Body of pancreas (tissue), 4 donors: ENCODE measurements at regions not wholly inside any gene's neighbourhood (a gene's known extent, or its start where the extent isn't known, plus 50 kb on each side); places are given as distances from the start of the nearest gene placed in this dataset.

Experiments used
- ATAC-seq: fragments of 150-250 bp; one replicate; pipeline ENCODE4 v1.9.1; 2016
- DNase-seq, 4 donors: peaks; one replicate each; pipeline ENCODE4 v3.0.0-alpha.2; 2019
- H3K27ac ChIP-seq, 4 donors: fragments of 200-600 bp; sonication (generic); 1 replicate in 3 of 4; 2 replicates in 1 of 4; pipeline versions ENCODE4 v1.5.1 to v1.6.1; 2016 to 2019; ENCODE audit warnings: mild to moderate bottlenecking in 1 of 4, mixed read lengths in 1 of 4, moderate library complexity in 1 of 4
- H3K27me3 ChIP-seq, 2 donors: fragments of 200-600 bp; sonication (generic); one replicate each; pipeline ENCODE4 v1.6.0; 2016; ENCODE audit warnings: mild to moderate bottlenecking in 1 of 2
- H3K36me3 ChIP-seq, 2 donors: fragments of 200-600 bp; sonication (generic); replicated peaks in 1 of 2; 2 replicates each; pipeline ENCODE4 v1.5.1; 2016; ENCODE audit warnings: low read depth in 2 of 2; ENCODE audit not compliant: insufficient read depth in 1 of 2
- H3K4me1 ChIP-seq: fragments of 200-600 bp; sonication (generic); one replicate; pipeline ENCODE4 v1.6.0; 2016
- H3K4me3 ChIP-seq, 2 donors: fragments of 200-600 bp; sonication (generic); 1 replicate in 1 of 2; 2 replicates in 1 of 2; pipeline ENCODE4 v1.5.1; 2016 to 2019
- H3K9me3 ChIP-seq, 3 donors: fragments of 200-600 bp; sonication (generic); 1 replicate in 2 of 3; 2 replicates in 1 of 3; pipeline ENCODE4 v1.5.1; 2016
- POLR2A ChIP-seq, 3 donors: fragments of 450-650 bp; IDR thresholded peaks; one replicate each; pipeline ENCODE4 v1.6.1; 2016; ENCODE audit warnings: antibody characterized with exemption in 3 of 3, mild to moderate bottlenecking in 2 of 3
- WGBS, 2 donors: methylation state at CpG; one replicate each; pipeline ENCODE4 v1.1.5; 2017; 5-methylcytosine and 5-hydroxymethylcytosine counted together
- intact Hi-C: fragments of 100-400 bp; cut with DNase I; formaldehyde crosslinking; loops from one replicate; pipeline ENCODE4 v1.15.1; 2023
- TF ChIP-seq, protein P1 (sequence below), 7 experiments: fragments of 450-650 bp in 4 of 7; fragments of 200-600 bp in 3 of 7; sonication (generic) in 3 of 7; IDR thresholded peaks; one replicate each; pipeline ENCODE4 v1.5.1; 2016 to 2019; ENCODE audit warnings: antibody characterized with exemption in 7 of 7

DNA sequence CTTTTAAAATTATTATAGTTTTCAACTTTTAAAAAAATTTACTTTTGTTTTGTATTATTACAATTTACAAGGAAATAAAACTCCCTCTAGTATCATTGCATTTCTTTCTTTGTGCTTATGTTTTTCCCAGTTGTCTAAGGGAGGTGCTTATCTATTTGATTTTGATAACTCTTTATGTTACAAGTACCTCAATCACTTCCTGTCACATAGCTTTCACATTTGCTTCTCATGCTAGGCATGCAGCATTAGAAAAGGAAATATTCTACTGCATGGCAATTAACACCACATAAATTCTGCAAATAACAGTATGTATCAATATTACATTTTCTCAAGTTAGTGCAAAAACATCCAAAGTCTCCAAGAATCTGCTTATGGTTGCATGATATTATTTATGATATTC, 180.3 kb upstream of the HS3ST1 start:
- no peak overlapping the region for H3K27ac ChIP-seq
- no peaks in the 10 kb centered on the region for H3K9me3 ChIP-seq
- intact Hi-C loops = no loop called here
- no peak overlapping the region for H3K4me3 ChIP-seq
- TF ChIP-seq, protein P1, sequence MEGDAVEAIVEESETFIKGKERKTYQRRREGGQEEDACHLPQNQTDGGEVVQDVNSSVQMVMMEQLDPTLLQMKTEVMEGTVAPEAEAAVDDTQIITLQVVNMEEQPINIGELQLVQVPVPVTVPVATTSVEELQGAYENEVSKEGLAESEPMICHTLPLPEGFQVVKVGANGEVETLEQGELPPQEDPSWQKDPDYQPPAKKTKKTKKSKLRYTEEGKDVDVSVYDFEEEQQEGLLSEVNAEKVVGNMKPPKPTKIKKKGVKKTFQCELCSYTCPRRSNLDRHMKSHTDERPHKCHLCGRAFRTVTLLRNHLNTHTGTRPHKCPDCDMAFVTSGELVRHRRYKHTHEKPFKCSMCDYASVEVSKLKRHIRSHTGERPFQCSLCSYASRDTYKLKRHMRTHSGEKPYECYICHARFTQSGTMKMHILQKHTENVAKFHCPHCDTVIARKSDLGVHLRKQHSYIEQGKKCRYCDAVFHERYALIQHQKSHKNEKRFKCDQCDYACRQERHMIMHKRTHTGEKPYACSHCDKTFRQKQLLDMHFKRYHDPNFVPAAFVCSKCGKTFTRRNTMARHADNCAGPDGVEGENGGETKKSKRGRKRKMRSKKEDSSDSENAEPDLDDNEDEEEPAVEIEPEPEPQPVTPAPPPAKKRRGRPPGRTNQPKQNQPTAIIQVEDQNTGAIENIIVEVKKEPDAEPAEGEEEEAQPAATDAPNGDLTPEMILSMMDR (IDR thresholded peaks at IDR 0.05) = no peak
- TF ChIP-seq POLR2A (IDR thresholded peaks at IDR 0.05) = no peak
- H3K4me1 ChIP-seq = peaks cover 4% of the 10 kb centered on the region
- ATAC-seq = no peak
- H3K36me3 ChIP-seq = no peaks in the 10 kb centered on the region
- no peaks in the 10 kb centered on the region for H3K27me3 ChIP-seq
- DNase-seq = no peak

DNA sequence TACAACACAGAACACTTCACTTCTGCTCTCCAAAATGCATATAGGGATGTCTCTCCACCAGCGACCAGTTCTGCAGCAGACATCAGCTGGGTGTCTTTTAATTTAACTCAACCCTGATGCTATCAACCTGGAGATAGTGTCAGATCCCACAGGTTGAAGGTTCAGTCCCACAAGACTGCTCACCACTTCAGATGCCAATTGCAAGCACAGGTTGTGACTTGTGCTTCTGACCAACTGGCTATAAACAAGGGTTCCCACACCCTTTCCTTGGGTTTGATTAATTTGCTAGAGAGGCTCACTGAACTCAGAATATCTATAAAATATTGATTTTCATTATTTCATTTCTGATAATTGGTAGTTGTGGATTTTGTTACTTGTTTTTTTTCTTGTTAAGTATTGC, 177.4 kb upstream of the HS3ST1 start:
- Histone ChIP-seq H3K9me3 (no peaks in the 10 kb centered on the region), H3K27ac (no peak overlapping the region), H3K4me3 (no peak overlapping the region), H3K4me1 (no peaks in the 10 kb centered on the region), H3K27me3 (no peaks in the 10 kb centered on the region), H3K36me3 (no peaks in the 10 kb centered on the region)
- 47 to 56% methylated on average over 1 of the region's 1 CpG for WGBS, 2 donors
- TF ChIP-seq, protein P1 (IDR thresholded peaks at IDR 0.05) = no peak
- no peak for TF ChIP-seq POLR2A (IDR thresholded peaks at IDR 0.05)
- no peak for DNase-seq
- intact Hi-C loops = no loop called here
- no peak for ATAC-seq

DNA sequence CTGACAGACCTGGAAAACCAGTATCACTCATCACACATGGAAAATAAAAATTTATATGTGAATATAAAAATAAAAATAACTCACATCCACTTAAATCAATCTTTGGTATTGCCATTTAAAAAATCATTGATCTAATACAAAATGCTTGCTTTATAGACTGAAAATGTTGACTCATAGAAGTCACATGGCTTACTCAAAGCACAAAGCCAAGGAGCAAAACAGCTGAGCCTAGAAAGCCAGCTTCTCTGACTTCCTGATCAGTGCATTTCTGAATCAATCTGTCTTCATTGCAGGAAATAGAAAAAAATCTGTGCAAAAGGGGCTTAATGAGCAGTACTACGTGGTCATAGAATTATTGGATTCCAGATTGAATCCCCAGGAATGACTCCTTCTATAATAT, 176.9 kb upstream of the HS3ST1 start:
- DNase-seq = no peak
- Histone ChIP-seq H3K36me3 (no peaks in the 10 kb centered on the region), H3K9me3 (no peaks in the 10 kb centered on the region), H3K4me1 (no peaks in the 10 kb centered on the region), H3K27me3 (no peaks in the 10 kb centered on the region), H3K4me3 (no peak overlapping the region), H3K27ac (no peak overlapping the region)
- TF ChIP-seq, protein P1 (IDR thresholded peaks at IDR 0.05) = no peak
- TF ChIP-seq POLR2A (IDR thresholded peaks at IDR 0.05) = no peak
- WGBS, 2 donors = 29 to 45% methylated on average over 1 of the region's 1 CpG
- ATAC-seq = no peak
- intact Hi-C loops = no loop called here

DNA sequence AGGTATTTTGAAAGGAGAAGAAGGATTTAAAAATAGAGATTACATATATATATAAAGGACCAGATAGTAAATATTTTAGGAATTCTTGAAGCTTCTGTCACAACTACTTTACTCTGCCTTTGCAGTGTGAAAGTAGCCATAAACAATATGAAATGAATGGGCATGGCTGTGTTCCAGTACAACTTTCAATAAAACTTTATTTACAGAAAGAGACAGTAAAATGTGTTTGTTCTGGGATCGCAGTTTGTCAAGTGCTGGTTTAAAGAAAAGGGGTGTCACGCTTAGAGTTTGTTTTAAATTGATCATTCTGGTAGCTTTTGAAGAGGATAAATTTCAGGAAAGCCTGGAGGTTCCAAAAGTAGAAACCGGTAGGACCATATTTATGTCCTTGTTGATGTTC, 176.1 kb upstream of the HS3ST1 start:
- H3K4me1 ChIP-seq = no peaks in the 10 kb centered on the region
- WGBS, 2 donors = 62 to 65% methylated on average over 3 of the region's 3 CpGs
- intact Hi-C loops = no loop called here
- no peak for DNase-seq
- H3K36me3 ChIP-seq = no peaks in the 10 kb centered on the region
- TF ChIP-seq, protein P1 (IDR thresholded peaks at IDR 0.05) = no peak
- no peak for TF ChIP-seq POLR2A (IDR thresholded peaks at IDR 0.05)
- H3K9me3 ChIP-seq = no peaks in the 10 kb centered on the region
- ATAC-seq = no peak
- H3K4me3 ChIP-seq = no peak overlapping the region
- H3K27ac ChIP-seq = no peak overlapping the region
- H3K27me3 ChIP-seq = no peaks in the 10 kb centered on the region

DNA sequence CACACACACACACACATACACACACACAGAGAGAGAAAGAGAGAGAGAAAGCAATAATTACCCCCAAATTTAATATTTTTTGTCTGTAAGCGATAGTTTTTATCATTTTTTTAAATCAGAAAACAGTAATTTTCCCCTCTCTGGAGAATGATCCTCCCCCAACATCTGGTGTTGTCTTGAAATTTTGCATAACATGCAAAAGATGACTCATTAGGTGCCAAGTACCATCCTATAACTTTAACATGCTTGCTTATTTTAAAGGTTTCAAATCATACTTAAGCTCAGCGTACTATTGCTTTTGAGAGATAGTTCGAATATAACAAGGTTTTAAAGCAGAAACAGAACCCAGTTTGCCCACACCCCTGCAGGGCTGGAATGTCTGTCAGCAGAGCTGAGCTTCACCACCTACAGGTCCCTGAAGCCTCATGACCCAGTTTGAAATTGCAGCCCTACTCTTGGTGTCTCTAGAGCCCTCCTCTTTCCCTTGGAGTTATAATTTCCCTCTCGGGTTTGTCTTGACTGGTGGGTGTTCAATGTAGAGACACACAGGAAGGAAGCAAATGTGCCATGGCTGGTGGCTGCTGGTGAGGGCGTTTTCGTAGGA, 175.0 kb upstream of the HS3ST1 start:
- no peak for ATAC-seq
- WGBS, 2 donors = 61% methylated on average over 6 of the region's 6 CpGs
- intact Hi-C loops = no loop called here
- H3K27ac ChIP-seq = no peak overlapping the region
- H3K9me3 ChIP-seq = no peaks in the 10 kb centered on the region
- H3K36me3 ChIP-seq = no peaks in the 10 kb centered on the region
- TF ChIP-seq POLR2A (IDR thresholded peaks at IDR 0.05) = no peak
- TF ChIP-seq, protein P1 (IDR thresholded peaks at IDR 0.05) = no peak
- no peak overlapping the region for H3K4me3 ChIP-seq
- H3K27me3 ChIP-seq = no peaks in the 10 kb centered on the region
- H3K4me1 ChIP-seq = no peaks in the 10 kb centered on the region
- no peak for DNase-seq
